ENCODE measurements at regions not wholly inside any gene's neighbourhood (a gene's known extent, or its start where the extent isn't known, plus 50 kb on each side); places are given as distances from the start of the nearest gene placed in this dataset.
"Not testable (repeated sequence)": the region's sequence is repeated elsewhere in the genome, so short reads cannot be mapped to it uniquely, and the experiment has no call there.

DNA sequence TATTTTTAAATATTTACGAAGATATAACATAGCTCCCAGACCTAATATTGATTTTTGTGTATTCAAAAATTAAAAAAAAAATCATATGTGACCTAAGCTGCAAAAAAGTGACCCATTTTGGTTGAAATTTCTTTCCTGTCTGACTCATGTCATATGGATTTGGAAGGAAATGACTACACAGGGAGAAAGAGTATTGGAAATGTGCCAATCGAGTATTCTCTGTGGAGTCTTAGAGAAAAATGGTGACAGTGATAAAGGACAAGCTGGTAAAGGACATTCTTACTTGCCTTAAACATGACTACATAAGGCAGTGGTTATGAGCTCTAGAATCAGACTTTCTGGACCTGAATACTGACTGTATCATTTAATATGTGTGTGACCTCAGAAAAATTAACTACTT lies 262.9 kb upstream of the PTPRD start:
- CTCF ChIA-PET (ENCODE audit: unreplicated experiment) = no interaction called here
- intact Hi-C loops (cut with micrococcal nuclease; ENCODE audit: unreplicated experiment) = no loop called here
- Histone ChIP-seq H3K36me3 (ENCODE audit: insufficient read depth, low read length) (no peaks in the 10 kb centered on the region), H3K9me2 (ENCODE audit: insufficient read depth, low read length) (no peaks in the 10 kb centered on the region), H3K4me3 (ENCODE audit: low read depth, low read length, poor library complexity, severe bottlenecking) (no peak overlapping the region), H3K79me2 (ENCODE audit: insufficient read depth, low read depth, low read length) (no peaks in the 10 kb centered on the region), H3K9me3 (ENCODE audit: low read length) (no peaks in the 10 kb centered on the region), H3K4me2 (ENCODE audit: low read length) (no peak overlapping the region), H2AFZ (ENCODE audit: low read length) (no peak overlapping the region), H4K20me1 (ENCODE audit: insufficient read depth, low read length) (no peaks in the 10 kb centered on the region), H3K27ac (ENCODE audit: low read depth, low read length, poor library complexity, severe bottlenecking) (no peak overlapping the region), H3K4me1 (ENCODE audit: insufficient read depth, low read length, poor library complexity, severe bottlenecking) (no peaks in the 10 kb centered on the region)
- DNase-seq (ENCODE audit: low spot score) = no peak
- no TSS peak for BruUV-seq (replicated peaks)
- POLR2A ChIA-PET = interaction anchor here (0.6 kb wide), 1 partner anchor 572 kb away, joined by 3 read pairs; no protein-coding TSS in a partner anchor
- TF ChIP-seq EZH2phosphoT487 (IDR thresholded peaks at IDR 0.05; ENCODE audit: borderline replicate concordance, low read depth, low read length) = no peak
- TF ChIP-seq, protein P1, sequence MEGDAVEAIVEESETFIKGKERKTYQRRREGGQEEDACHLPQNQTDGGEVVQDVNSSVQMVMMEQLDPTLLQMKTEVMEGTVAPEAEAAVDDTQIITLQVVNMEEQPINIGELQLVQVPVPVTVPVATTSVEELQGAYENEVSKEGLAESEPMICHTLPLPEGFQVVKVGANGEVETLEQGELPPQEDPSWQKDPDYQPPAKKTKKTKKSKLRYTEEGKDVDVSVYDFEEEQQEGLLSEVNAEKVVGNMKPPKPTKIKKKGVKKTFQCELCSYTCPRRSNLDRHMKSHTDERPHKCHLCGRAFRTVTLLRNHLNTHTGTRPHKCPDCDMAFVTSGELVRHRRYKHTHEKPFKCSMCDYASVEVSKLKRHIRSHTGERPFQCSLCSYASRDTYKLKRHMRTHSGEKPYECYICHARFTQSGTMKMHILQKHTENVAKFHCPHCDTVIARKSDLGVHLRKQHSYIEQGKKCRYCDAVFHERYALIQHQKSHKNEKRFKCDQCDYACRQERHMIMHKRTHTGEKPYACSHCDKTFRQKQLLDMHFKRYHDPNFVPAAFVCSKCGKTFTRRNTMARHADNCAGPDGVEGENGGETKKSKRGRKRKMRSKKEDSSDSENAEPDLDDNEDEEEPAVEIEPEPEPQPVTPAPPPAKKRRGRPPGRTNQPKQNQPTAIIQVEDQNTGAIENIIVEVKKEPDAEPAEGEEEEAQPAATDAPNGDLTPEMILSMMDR (conservative IDR thresholded peaks at IDR 0.05; ENCODE audit: low read length) = no peak

DNA sequence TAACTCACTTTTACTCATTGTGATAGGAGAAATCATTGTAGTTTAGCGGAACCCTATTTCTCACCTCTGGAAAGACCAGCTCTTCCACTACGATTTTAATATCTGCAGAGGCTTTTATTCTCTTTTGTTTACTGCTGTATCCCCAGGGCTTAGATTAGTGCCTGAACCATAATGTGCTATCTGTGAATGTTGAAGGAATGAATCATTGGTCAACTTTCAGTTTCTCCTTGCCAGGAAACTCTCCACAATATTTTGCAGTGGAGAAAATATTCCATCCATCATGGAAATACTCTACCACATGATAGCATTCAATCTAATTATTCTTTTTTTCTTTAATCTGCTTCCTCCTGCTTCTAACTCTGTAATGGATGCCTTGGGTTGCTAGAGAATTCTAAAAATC lies 263.5 kb upstream of the PTPRD start:
- Histone ChIP-seq H3K4me2 (ENCODE audit: low read length) (no peak overlapping the region), H3K9me2 (ENCODE audit: insufficient read depth, low read length) (no peaks in the 10 kb centered on the region), H2AFZ (ENCODE audit: low read length) (no peak overlapping the region), H3K4me3 (ENCODE audit: low read depth, low read length, poor library complexity, severe bottlenecking) (no peak overlapping the region), H3K79me2 (ENCODE audit: insufficient read depth, low read depth, low read length) (no peaks in the 10 kb centered on the region), H3K27ac (ENCODE audit: low read depth, low read length, poor library complexity, severe bottlenecking) (no peak overlapping the region), H3K9me3 (ENCODE audit: low read length) (no peaks in the 10 kb centered on the region), H3K4me1 (ENCODE audit: insufficient read depth, low read length, poor library complexity, severe bottlenecking) (no peaks in the 10 kb centered on the region), H4K20me1 (ENCODE audit: insufficient read depth, low read length) (no peaks in the 10 kb centered on the region), H3K36me3 (ENCODE audit: insufficient read depth, low read length) (no peaks in the 10 kb centered on the region)
- no peak for DNase-seq (ENCODE audit: low spot score)
- POLR2A ChIA-PET = interaction anchor here (0.6 kb wide), 2 partner anchors 365 to 571 kb away, joined by 3 to 5 read pairs; no protein-coding TSS in a partner anchor
- intact Hi-C loops (cut with micrococcal nuclease; ENCODE audit: unreplicated experiment) = no loop called here
- TF ChIP-seq, protein P1 (conservative IDR thresholded peaks at IDR 0.05; ENCODE audit: low read length) = no peak
- no peak for TF ChIP-seq EZH2phosphoT487 (IDR thresholded peaks at IDR 0.05; ENCODE audit: borderline replicate concordance, low read depth, low read length)
- CTCF ChIA-PET (ENCODE audit: unreplicated experiment) = no interaction called here
- no TSS peak for BruUV-seq (replicated peaks)

GRCh38 chr9:10890266-10890665 lies 277.5 kb upstream of the PTPRD start:
- H3K4me3 ChIP-seq (ENCODE audit: low read depth, low read length, poor library complexity, severe bottlenecking); H4K20me1 ChIP-seq (ENCODE audit: insufficient read depth, low read length); BruUV-seq (replicated peaks); H3K4me2 ChIP-seq (ENCODE audit: low read length); H3K36me3 ChIP-seq (ENCODE audit: insufficient read depth, low read length); H3K79me2 ChIP-seq (ENCODE audit: insufficient read depth, low read depth, low read length); H3K9me2 ChIP-seq (ENCODE audit: insufficient read depth, low read length); H2AFZ ChIP-seq (ENCODE audit: low read length); CTCF ChIA-PET (ENCODE audit: unreplicated experiment); intact Hi-C loops (cut with micrococcal nuclease; ENCODE audit: unreplicated experiment); DNase-seq (ENCODE audit: low spot score); H3K9me3 ChIP-seq (ENCODE audit: low read length); H3K27ac ChIP-seq (ENCODE audit: low read depth, low read length, poor library complexity, severe bottlenecking); H3K4me1 ChIP-seq (ENCODE audit: insufficient read depth, low read length, poor library complexity, severe bottlenecking): not testable (repeated sequence)
- POLR2A ChIA-PET = interaction anchor here (0.6 kb wide), 1 partner anchor 213 kb away, joined by 6 read pairs; no protein-coding TSS in a partner anchor

Data from OCI-LY7 (cell line).